T-cell (primary cell): ENCODE measurements at regions not wholly inside any gene's neighbourhood (a gene's known extent, or its start where the extent isn't known, plus 50 kb on each side); places are given as distances from the start of the nearest gene placed in this dataset.
A peak's percentile ranks its signal among the peaks of the same experiment; 100 is the strongest.

ENCODE experiments used
- ATAC-seq, 4 experiments: fragments of 200-7000 bp in 3 of 4; fragments of 150-1000 bp in 1 of 4; cut with Tn5 transposase; replicated peaks in 1 of 4; 1 replicate in 3 of 4; 2 replicates in 1 of 4; pipeline ENCODE4 v1.10.0; 2021; ENCODE audit warnings: moderate library complexity in 3 of 4, mild to moderate bottlenecking in 2 of 4, moderate number of reproducible peaks in 1 of 4
- CTCF ChIA-PET, 2 donors: fragments of 300-600 bp; sonication (Branson Sonifier 250); formaldehyde crosslinking; loops; one replicate each; lab custom pipeline; 2022; ENCODE audit warnings: antibody characterized with exemption in 2 of 2; lab: Charles Lee
- POLR2A ChIA-PET, 2 donors: fragments of 300-600 bp; sonication (Branson Sonifier 250); formaldehyde crosslinking; loops; one replicate each; lab custom pipeline; 2022; ENCODE audit warnings: antibody characterized with exemption in 2 of 2; lab: Charles Lee
- DNase-seq, 35 experiments: peaks; one replicate each; pipeline versions ENCODE4 v3.0.0 to v3.0.0-alpha.2; 2013 to 2023
- H3K27ac ChIP-seq: one replicate; pipeline ENCODE4 v1.5.1; 2013; ENCODE audit warnings: low read length
- H3K27me3 ChIP-seq, 2 experiments: replicated peaks in 1 of 2; 1 replicate in 1 of 2; 2 replicates in 1 of 2; pipeline versions ENCODE4 v1.6.1 to v1.7.0; 2013; ENCODE audit warnings: low read length in 1 of 2, mixed read lengths in 1 of 2; ENCODE audit not compliant: control insufficient read depth in 2 of 2, insufficient read depth in 2 of 2; ENCODE audit errors: extremely low read depth in 1 of 2
- H3K36me3 ChIP-seq, 2 donors: 1 replicate in 1 of 2; 2 replicates in 1 of 2; pipeline versions ENCODE4 v1.6.1 to v1.7.0; 2013; ENCODE audit warnings: low read length in 1 of 2; ENCODE audit not compliant: control insufficient read depth in 2 of 2, insufficient read depth in 1 of 2; ENCODE audit errors: extremely low read depth in 1 of 2
- H3K4me1 ChIP-seq, 2 experiments: 1 replicate in 1 of 2; 2 replicates in 1 of 2; pipeline versions ENCODE4 v1.6.1 to v1.7.0; 2013; ENCODE audit warnings: low read length in 2 of 2, mixed read lengths in 1 of 2; ENCODE audit not compliant: insufficient read depth in 2 of 2, control insufficient read depth in 1 of 2; ENCODE audit errors: extremely low read depth in 1 of 2
- H3K4me3 ChIP-seq, 2 donors: 1 replicate in 1 of 2; 2 replicates in 1 of 2; pipeline versions ENCODE4 v1.5.1 to v1.7.0; 2013; ENCODE audit warnings: mild to moderate bottlenecking in 2 of 2, low read length in 1 of 2, moderate library complexity in 1 of 2; ENCODE audit not compliant: control insufficient read depth in 1 of 2; ENCODE audit errors: extremely low read depth in 1 of 2
- H3K9me3 ChIP-seq: 2 replicates; pipeline ENCODE4 v1.7.0; 2013
- H3K27ac Mint-ChIP-seq, 2 donors: one replicate each; pipeline ENCODE4 v1.8.0; 2020 to 2021; ENCODE audit warnings: mild to moderate bottlenecking in 2 of 2, mixed read lengths in 2 of 2
- H3K27me3 Mint-ChIP-seq, 2 donors: one replicate each; pipeline ENCODE4 v1.8.0; 2021 to 2022; ENCODE audit warnings: mixed read lengths in 2 of 2
- H3K36me3 Mint-ChIP-seq: one replicate; pipeline ENCODE4 v1.8.0; 2021; ENCODE audit warnings: mixed read lengths
- H3K4me1 Mint-ChIP-seq, 3 donors: one replicate each; pipeline ENCODE4 v1.8.0; 2020 to 2022; ENCODE audit warnings: mixed read lengths in 3 of 3, mild to moderate bottlenecking in 1 of 3
- H3K4me3 Mint-ChIP-seq, 3 donors: one replicate each; pipeline ENCODE4 v1.8.0; 2020 to 2022; ENCODE audit warnings: mild to moderate bottlenecking in 3 of 3, mixed read lengths in 3 of 3, moderate library complexity in 3 of 3
- H3K9me3 Mint-ChIP-seq, 3 donors: one replicate each; pipeline ENCODE4 v1.8.0; 2020 to 2022; ENCODE audit warnings: mixed read lengths in 3 of 3
- WGBS: methylation state at CpG from one replicate; pipeline ENCODE4 v1.1.5; 2013; ENCODE audit warnings: missing lambda C conversion rate; ENCODE audit not compliant: insufficient coverage; 5-methylcytosine and 5-hydroxymethylcytosine counted together

DNA sequence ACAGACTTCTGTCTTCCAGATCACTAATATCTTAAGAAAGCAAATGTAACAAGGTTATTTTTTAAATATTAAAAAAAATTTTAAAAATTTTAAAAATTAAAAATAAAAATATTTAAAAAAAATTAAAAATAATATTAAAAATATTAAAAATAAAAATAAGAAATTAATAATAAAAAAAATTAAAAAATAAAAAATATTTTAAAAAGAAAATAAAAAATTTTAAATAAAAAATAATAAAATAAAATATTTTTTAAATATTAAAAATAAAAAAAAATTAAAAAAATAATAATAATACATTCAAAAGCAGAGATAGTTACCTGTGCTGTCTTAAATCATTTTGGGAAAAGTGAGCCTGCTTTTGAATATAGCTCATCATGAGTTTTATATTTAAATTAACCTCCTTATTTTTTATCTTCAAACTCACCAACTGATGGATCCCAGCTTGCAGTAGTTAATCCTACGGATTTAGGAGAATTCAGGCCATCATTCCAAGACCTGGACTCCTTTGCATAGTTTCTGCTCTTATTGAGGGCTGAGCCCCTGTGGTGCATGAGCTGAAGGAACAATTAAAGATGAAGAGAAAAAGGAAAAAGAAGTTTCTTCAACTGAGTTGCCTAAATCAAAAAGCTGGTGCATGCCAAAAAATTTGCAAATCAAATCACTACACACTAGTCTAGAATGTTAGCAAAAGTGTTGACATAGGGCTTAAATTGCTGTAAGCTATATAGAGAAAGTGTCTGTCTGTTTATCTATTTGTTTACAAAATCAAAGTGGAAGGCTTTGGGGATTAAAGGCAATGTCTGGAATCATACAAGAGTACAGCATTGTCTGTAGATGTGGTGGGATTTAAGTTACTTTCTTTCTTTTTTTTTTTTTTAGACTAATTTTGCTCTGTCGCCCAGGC is 50.5 kb upstream of the ZNF438 start:
- POLR2A ChIA-PET, result interaction anchor here in 1 of 2 donors (0.7 kb wide), 1 partner anchor 340 kb away, joined by 3 read pairs; no protein-coding TSS in a partner anchor
- H3K27me3 ChIP-seq, result no peaks in the 10 kb centered on the region
- peaks cover 0 to 4% of the 10 kb centered on the region in 2 donors for H3K27me3 Mint-ChIP-seq
- ATAC-seq, result no peak
- no peak overlapping the region for H3K4me3 ChIP-seq
- no peak overlapping the region for H3K27ac ChIP-seq
- H3K27ac Mint-ChIP-seq, result no peak overlapping the region
- peaks cover 0 to 6% of the 10 kb centered on the region in 2 experiments for H3K4me1 ChIP-seq
- CTCF ChIA-PET, result interaction anchor here in 1 of 2 donors (0.9 to 1.9 kb wide), 5 partner anchors 10 to 687 kb away, joined by 3 to 10 read pairs (median 5); partner anchors contain the start of gene ZNF438
- WGBS, result no CpG with 5 or more reads among the region's 2 CpGs
- H3K9me3 ChIP-seq, result no peaks in the 10 kb centered on the region
- no peaks in the 10 kb centered on the region for H3K36me3 Mint-ChIP-seq
- peaks cover 0 to 5% (median 0%) of the 10 kb centered on the region in 3 donors for H3K4me1 Mint-ChIP-seq
- no peak overlapping the region for H3K4me3 Mint-ChIP-seq
- no peak for DNase-seq
- no peaks in the 10 kb centered on the region for H3K9me3 Mint-ChIP-seq
- H3K36me3 ChIP-seq, result no peaks in the 10 kb centered on the region

DNA sequence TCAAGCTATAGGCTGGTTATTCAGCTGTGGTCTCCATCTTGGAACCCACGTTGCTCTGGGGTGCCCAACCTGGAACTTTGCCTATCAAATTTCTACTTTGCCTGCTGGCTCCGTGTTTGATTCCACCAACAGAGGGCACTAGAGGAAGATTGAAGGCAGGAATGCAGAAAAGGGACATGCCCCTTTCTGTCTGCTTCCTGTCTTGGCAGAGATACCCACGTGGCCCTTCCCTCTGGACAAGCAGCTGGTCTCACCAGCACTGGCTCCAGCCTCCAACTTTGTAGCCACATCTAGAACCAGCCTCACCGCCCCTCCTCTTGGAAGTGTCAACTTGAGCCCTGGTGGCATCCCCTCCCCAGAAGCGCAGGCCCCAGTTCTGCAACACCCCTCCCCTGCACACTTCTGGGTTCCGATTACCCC is 52.1 kb upstream of the ZNF438 start:
- H3K4me1 ChIP-seq, result peaks cover 0 to 6% of the 10 kb centered on the region in 2 experiments
- H3K36me3 ChIP-seq, result no peaks in the 10 kb centered on the region
- Mint-ChIP-seq H3K27me3 (no peaks in the 10 kb centered on the region), H3K4me1 (peaks cover 0 to 5% (median 0%) of the 10 kb centered on the region in 3 donors), H3K4me3 (no peak overlapping the region), H3K27ac (no peak overlapping the region), H3K9me3 (no peaks in the 10 kb centered on the region), H3K36me3 (no peaks in the 10 kb centered on the region)
- DNase-seq (peak in 34 of 35 experiments; percentile 5 to 74 (median 34)), ATAC-seq (peak in 3 of 4 experiments; percentile 50 to 70 (median 69))
- POLR2A ChIA-PET, result interaction anchor here in 1 of 2 donors (0.7 kb wide), 1 partner anchor 478 kb away, joined by 7 read pairs; no protein-coding TSS in a partner anchor
- no peak overlapping the region for H3K4me3 ChIP-seq
- H3K9me3 ChIP-seq, result no peaks in the 10 kb centered on the region
- H3K27ac ChIP-seq, result no peak overlapping the region
- CTCF ChIA-PET, result interaction anchor here (0.6 to 1.9 kb wide), 10 partner anchors 9 to 725 kb away, joined by 3 to 10 read pairs (median 3); partner anchors contain the start of gene ZNF438 (in 1 of the 2)
- no peaks in the 10 kb centered on the region for H3K27me3 ChIP-seq
- WGBS, result 43% methylated on average over 5 of the region's 6 CpGs

DNA sequence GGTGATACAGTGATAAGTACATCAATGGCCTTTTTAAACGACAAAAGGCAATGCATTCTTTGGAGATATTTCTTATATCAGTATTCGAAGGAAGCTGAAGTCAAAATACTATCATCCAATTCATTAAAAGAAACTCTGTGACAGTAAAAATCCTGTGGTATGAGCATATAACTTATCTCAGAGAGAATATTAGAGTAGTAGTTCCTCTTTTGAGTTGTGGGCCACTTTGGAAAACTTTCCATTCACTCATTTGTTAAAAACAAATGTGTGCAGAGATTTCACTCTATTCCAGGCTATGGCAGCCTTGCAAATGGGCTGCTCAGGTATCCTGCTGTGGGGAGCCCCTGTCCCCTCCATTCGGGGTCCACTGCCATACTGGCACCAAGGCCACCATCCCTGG is 55.3 kb upstream of the ZNF438 start:
- 85% methylated on average over 1 of the region's 3 CpGs for WGBS

GRCh38 chr10:31087851-31088250 is 56.2 kb upstream of the ZNF438 start:
- H3K27ac Mint-ChIP-seq, result no peak overlapping the region
- H3K27me3 Mint-ChIP-seq, result no peaks in the 10 kb centered on the region

More for the DNA sequence above, 55.3 kb upstream of the ZNF438 start:
- no peak overlapping the region for H3K27ac Mint-ChIP-seq
- no peak for ATAC-seq
- H3K4me1 ChIP-seq, result peaks cover 0 to 6% of the 10 kb centered on the region in 2 experiments
- H3K36me3 Mint-ChIP-seq, result no peaks in the 10 kb centered on the region
- DNase-seq, result no peak
- H3K9me3 ChIP-seq, result no peaks in the 10 kb centered on the region
- no peaks in the 10 kb centered on the region for H3K27me3 ChIP-seq
- H3K9me3 Mint-ChIP-seq, result no peaks in the 10 kb centered on the region
- peaks cover 0 to 15% (median 8%) of the 10 kb centered on the region in 3 donors for H3K4me1 Mint-ChIP-seq
- H3K4me3 Mint-ChIP-seq, result no peak overlapping the region
- H3K36me3 ChIP-seq, result no peaks in the 10 kb centered on the region
- H3K4me3 ChIP-seq, result no peak overlapping the region
- H3K27me3 Mint-ChIP-seq, result no peaks in the 10 kb centered on the region
- POLR2A ChIA-PET, result no interaction called here
- CTCF ChIA-PET, result interaction anchor here in 1 of 2 donors (0.6 kb wide), 1 partner anchor 9 kb away, joined by 4 read pairs; no protein-coding TSS in a partner anchor
- H3K27ac ChIP-seq, result no peak overlapping the region

DNA sequence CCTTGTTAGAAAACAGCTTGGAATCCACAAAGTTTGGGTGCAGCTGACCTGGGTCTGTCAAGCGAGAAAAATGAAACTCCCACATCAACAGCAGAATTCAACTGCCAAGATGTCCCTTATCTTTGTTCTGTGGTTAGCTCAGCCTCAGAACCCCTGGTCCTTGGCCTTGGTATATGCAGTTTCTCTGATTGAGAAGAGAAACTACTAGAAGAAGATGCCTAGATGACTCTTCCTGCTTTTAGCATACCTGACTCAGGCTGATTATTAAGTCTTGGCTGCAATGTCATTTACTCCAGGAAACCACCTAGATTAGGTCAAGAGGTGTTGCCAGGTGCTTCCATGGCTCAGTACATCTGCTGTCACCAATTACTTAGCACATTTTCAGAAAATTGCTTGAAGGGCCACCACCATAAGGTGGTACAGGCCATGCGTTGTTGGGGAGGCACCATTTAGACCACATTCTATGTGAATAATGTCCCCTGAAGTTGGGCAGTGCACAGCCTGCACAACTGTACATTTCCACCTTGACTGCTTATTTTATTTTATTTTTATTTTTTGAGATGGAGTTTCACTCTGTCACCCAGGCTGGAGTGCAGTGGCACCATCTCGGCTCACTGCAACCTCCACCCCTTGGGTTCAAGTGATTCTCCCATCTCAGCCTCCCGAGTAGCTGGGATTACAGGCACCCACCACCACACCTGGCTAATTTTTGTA is 59.4 kb upstream of the ZNF438 start:
- DNase-seq, result no peak
- Mint-ChIP-seq H3K9me3 (no peaks in the 10 kb centered on the region), H3K27me3 (no peaks in the 10 kb centered on the region), H3K4me1 (peaks cover 0 to 10% (median 9%) of the 10 kb centered on the region in 3 donors), H3K4me3 (no peak overlapping the region), H3K36me3 (no peaks in the 10 kb centered on the region), H3K27ac (no peak overlapping the region)
- peak in 1 of 4 experiments; percentile 34 for ATAC-seq
- Histone ChIP-seq H3K27me3 (peaks cover 0 to 1% of the 10 kb centered on the region in 2 experiments), H3K4me3 (no peak overlapping the region), H3K36me3 (no peaks in the 10 kb centered on the region), H3K4me1 (no peaks in the 10 kb centered on the region), H3K27ac (no peak overlapping the region), H3K9me3 (no peaks in the 10 kb centered on the region)
- 100% methylated on average over 2 of the region's 4 CpGs for WGBS
- ChIA-PET POLR2A (no interaction called here), CTCF (no interaction called here)

More at GRCh38 chr10:31087851-31088250, 56.2 kb upstream of the ZNF438 start:
- ChIA-PET POLR2A (no interaction called here), CTCF (no interaction called here)
- Histone ChIP-seq H3K4me1 (peaks cover 0 to 6% of the 10 kb centered on the region in 2 experiments), H3K4me3 (no peak overlapping the region), H3K27ac (no peak overlapping the region), H3K9me3 (no peaks in the 10 kb centered on the region), H3K36me3 (no peaks in the 10 kb centered on the region), H3K27me3 (no peaks in the 10 kb centered on the region)
- peaks cover 0 to 15% (median 8%) of the 10 kb centered on the region in 3 donors for H3K4me1 Mint-ChIP-seq
- no peak overlapping the region for H3K4me3 Mint-ChIP-seq
- ATAC-seq, result no peak
- 60% methylated on average over 1 of the region's 1 CpG for WGBS
- H3K9me3 Mint-ChIP-seq, result no peaks in the 10 kb centered on the region
- H3K36me3 Mint-ChIP-seq, result no peaks in the 10 kb centered on the region
- no peak for DNase-seq
